ENCODE measurements at regions not wholly inside any gene's neighbourhood (a gene's known extent, or its start where the extent isn't known, plus 50 kb on each side); places are given as distances from the start of the nearest gene placed in this dataset.

GRCh38 chr13:39847336-39847735 is 191.9 kb downstream of the COG6 start:
- WGBS, 2 donors = 76 to 79% methylated on average over 3 of the region's 3 CpGs

GRCh38 chr13:39855236-39855635 is 199.8 kb downstream of the COG6 start:
- H3K4me1 ChIP-seq = no peaks in the 10 kb centered on the region
- TF ChIP-seq POLR2A (IDR thresholded peaks at IDR 0.05) (no peak), CTCF (IDR thresholded peaks at IDR 0.05) (no peak)
- WGBS, 2 donors = 87 to 90% methylated on average over 4 of the region's 4 CpGs
- no peaks in the 10 kb centered on the region for H3K36me3 ChIP-seq (ENCODE audit: low read depth, missing control alignments)
- H3K9me3 ChIP-seq = no peaks in the 10 kb centered on the region
- intact Hi-C loops (cut with DNase I; ENCODE audit: low total_unique reads) = no loop called here
- DNase-seq = no peak
- H3K27me3 ChIP-seq = no peaks in the 10 kb centered on the region
- no peak overlapping the region for H3K27ac ChIP-seq
- H3K4me3 ChIP-seq = no peak overlapping the region

More at GRCh38 chr13:39847336-39847735, 191.9 kb downstream of the COG6 start:
- intact Hi-C loops (cut with DNase I; ENCODE audit: low total_unique reads) = no loop called here
- DNase-seq = no peak
- Histone ChIP-seq H3K4me3 (no peak overlapping the region), H3K9me3 (no peaks in the 10 kb centered on the region), H3K27ac (no peak overlapping the region), H3K36me3 (ENCODE audit: low read depth, missing control alignments) (no peaks in the 10 kb centered on the region), H3K4me1 (no peaks in the 10 kb centered on the region), H3K27me3 (no peaks in the 10 kb centered on the region)
- TF ChIP-seq CTCF (IDR thresholded peaks at IDR 0.05) (no peak), POLR2A (IDR thresholded peaks at IDR 0.05) (no peak)

- H3K4me1 ChIP-seq = no peaks in the 10 kb centered on the region
- no peaks in the 10 kb centered on the region for H3K9me3 ChIP-seq
- no peaks in the 10 kb centered on the region for H3K36me3 ChIP-seq (ENCODE audit: low read depth, missing control alignments)
- TF ChIP-seq CTCF (IDR thresholded peaks at IDR 0.05) (no peak), POLR2A (IDR thresholded peaks at IDR 0.05) (no peak)
- no peak for DNase-seq
- intact Hi-C loops (cut with DNase I; ENCODE audit: low total_unique reads) = no loop called here
- no peak overlapping the region for H3K27ac ChIP-seq
- H3K27me3 ChIP-seq = no peaks in the 10 kb centered on the region
- WGBS, 2 donors = 78 to 87% methylated on average over 5 to 8 of the region's 8 CpGs
- H3K4me3 ChIP-seq = no peak overlapping the region
Observed at GRCh38 chr13:39856714-39857113, 201.3 kb downstream of the COG6 start.

GRCh38 chr13:39858794-39859193 is 203.3 kb downstream of the COG6 start:
- no peaks in the 10 kb centered on the region for H3K9me3 ChIP-seq
- H3K36me3 ChIP-seq (ENCODE audit: low read depth, missing control alignments) = no peaks in the 10 kb centered on the region
- TF ChIP-seq CTCF (IDR thresholded peaks at IDR 0.05) (no peak), POLR2A (IDR thresholded peaks at IDR 0.05) (no peak)
- no peaks in the 10 kb centered on the region for H3K27me3 ChIP-seq
- intact Hi-C loops (cut with DNase I; ENCODE audit: low total_unique reads) = no loop called here
- DNase-seq = no peak
- H3K4me1 ChIP-seq = no peaks in the 10 kb centered on the region
- no peak overlapping the region for H3K4me3 ChIP-seq
- WGBS, 2 donors = 86 to 92% methylated on average over 2 of the region's 2 CpGs
- H3K27ac ChIP-seq = no peak overlapping the region

GRCh38 chr13:39859898-39860297 is 204.4 kb downstream of the COG6 start:
- intact Hi-C loops (cut with DNase I; ENCODE audit: low total_unique reads) = no loop called here
- Histone ChIP-seq H3K27me3 (no peaks in the 10 kb centered on the region), H3K4me1 (no peaks in the 10 kb centered on the region), H3K27ac (no peak overlapping the region), H3K36me3 (ENCODE audit: low read depth, missing control alignments) (no peaks in the 10 kb centered on the region), H3K9me3 (no peaks in the 10 kb centered on the region), H3K4me3 (no peak overlapping the region)
- WGBS, 2 donors = 94 to 95% methylated on average over 3 of the region's 3 CpGs
- no peak for DNase-seq
- TF ChIP-seq CTCF (IDR thresholded peaks at IDR 0.05) (no peak), POLR2A (IDR thresholded peaks at IDR 0.05) (no peak)
